ENCODE measurements at regions not wholly inside any gene's neighbourhood (a gene's known extent, or its start where the extent isn't known, plus 50 kb on each side); places are given as distances from the start of the nearest gene placed in this dataset.

GRCh38 chr1:38270849-38271633, 224.4 kb upstream of the POU3F1 start:
- DNase-seq = no peak
- intact Hi-C loops (cut with DNase I, micrococcal nuclease) = no loop called here
- ATAC-seq = no peak
- peaks cover 4% of the 10 kb centered on the region for H3K4me1 ChIP-seq (ENCODE audit: low read depth)
- H3K4me3 ChIP-seq = no peak overlapping the region
- no peak for TF ChIP-seq CTCF (IDR thresholded peaks at IDR 0.05)
- no peaks in the 10 kb centered on the region for H3K36me3 ChIP-seq (ENCODE audit: low read depth)
- H3K9me3 ChIP-seq = no peaks in the 10 kb centered on the region

GRCh38 chr1:38269923-38270848, 223.6 kb upstream of the POU3F1 start:
- Histone ChIP-seq H3K4me3 (no peak overlapping the region), H3K9me3 (no peaks in the 10 kb centered on the region), H3K4me1 (ENCODE audit: low read depth) (peaks cover 4% of the 10 kb centered on the region), H3K36me3 (ENCODE audit: low read depth) (no peaks in the 10 kb centered on the region)
- intact Hi-C loops (cut with DNase I, micrococcal nuclease) = no loop called here
- DNase-seq = no peak
- TF ChIP-seq CTCF (IDR thresholded peaks at IDR 0.05) = no peak
- ATAC-seq = no peak

GRCh38 chr1:38268226-38268625, 221.6 kb upstream of the POU3F1 start:
- no peaks in the 10 kb centered on the region for H3K36me3 ChIP-seq (ENCODE audit: low read depth)
- TF ChIP-seq CTCF (IDR thresholded peaks at IDR 0.05) = no peak
- DNase-seq (no peak), ATAC-seq (no peak)
- no peaks in the 10 kb centered on the region for H3K9me3 ChIP-seq
- H3K4me3 ChIP-seq = no peak overlapping the region
- intact Hi-C loops (cut with DNase I, micrococcal nuclease) = no loop called here
- peaks cover 4% of the 10 kb centered on the region for H3K4me1 ChIP-seq (ENCODE audit: low read depth)

- ATAC-seq = no peak
- no peak overlapping the region for H3K4me3 ChIP-seq
- H3K9me3 ChIP-seq = no peaks in the 10 kb centered on the region
- DNase-seq = no peak
- TF ChIP-seq CTCF (IDR thresholded peaks at IDR 0.05) = no peak
- H3K36me3 ChIP-seq (ENCODE audit: low read depth) = no peaks in the 10 kb centered on the region
- intact Hi-C loops (cut with DNase I, micrococcal nuclease) = no loop called here
- peaks cover 4% of the 10 kb centered on the region for H3K4me1 ChIP-seq (ENCODE audit: low read depth)
These were observed 220.7 kb upstream of the POU3F1 start for GRCh38 chr1:38267037-38268036.

- H3K4me1 ChIP-seq (ENCODE audit: low read depth) = peaks cover 4% of the 10 kb centered on the region
- DNase-seq (peak; percentile 80 to 84 (median 83)), ATAC-seq (peak; percentile 97)
- no peak overlapping the region for H3K4me3 ChIP-seq
- intact Hi-C loops (cut with DNase I, micrococcal nuclease) = no loop called here
- no peaks in the 10 kb centered on the region for H3K36me3 ChIP-seq (ENCODE audit: low read depth)
- H3K9me3 ChIP-seq = no peaks in the 10 kb centered on the region
- TF ChIP-seq CTCF (IDR thresholded peaks at IDR 0.05) = no peak
These were observed 219.6 kb upstream of the POU3F1 start for GRCh38 chr1:38266197-38266520.

Data from mucosa of descending colon (tissue), 3 donors.